Endothelial cell of umbilical vein (primary cell): ENCODE measurements at regions not wholly inside any gene's neighbourhood (a gene's known extent, or its start where the extent isn't known, plus 50 kb on each side); places are given as distances from the start of the nearest gene placed in this dataset.

Experiments
- BruUV-seq: library from RNA; stranded (reverse); fragments of 400-500 nt; replicated peaks from 2 replicates; lab custom pipeline; 2021; lab: Mats Ljungman, UMichigan
- CTCF ChIA-PET: fragments of 300-600, 350-600 bp; sonication (Branson Sonifier 250); formaldehyde crosslinking; loops from one replicate; lab custom pipeline; 2021; ENCODE audit warnings: antibody characterized with exemption, inconsistent platforms; lab: Charles Lee
- POLR2A ChIA-PET: fragments of 300-600, 350-600 bp; sonication (Branson Sonifier 250); formaldehyde crosslinking; loops from one replicate; lab custom pipeline; 2021; ENCODE audit warnings: antibody characterized with exemption, inconsistent platforms; lab: Charles Lee
- DNase-seq: peaks from one replicate; pipeline ENCODE4 v3.0.0-alpha.2; 2011; ENCODE audit warnings: low read depth, low spot score
- FAIRE-seq: peaks from 2 replicates; lab custom pipeline; 2011; peaks lifted over from hg19 to GRCh38; lab: Jason Lieb, UNC
- H2AFZ ChIP-seq: 2 replicates; pipeline ENCODE4 v1.6.0; 2012; ENCODE audit warnings: low read depth, low read length, control low read depth, inconsistent platforms
- H3K27ac ChIP-seq: 2 replicates; pipeline ENCODE4 v1.5.1; 2011; ENCODE audit warnings: low read depth, mild to moderate bottlenecking, control low read depth, low read length, moderate library complexity; ENCODE audit not compliant: insufficient read depth
- H3K27me3 ChIP-seq, 2 experiments: 2 replicates each; pipeline versions ENCODE4 v1.6.0 to v1.6.1; 2011; ENCODE audit warnings: low read length in 2 of 2, mixed read lengths in 1 of 2; ENCODE audit not compliant: control insufficient read depth in 2 of 2, insufficient read depth in 2 of 2
- H3K36me3 ChIP-seq, 2 experiments: 2 replicates in 1 of 2; 3 replicates in 1 of 2; pipeline ENCODE4 v1.5.1; 2011; ENCODE audit warnings: low read length in 2 of 2, mild to moderate bottlenecking in 1 of 2, moderate library complexity in 1 of 2; ENCODE audit not compliant: control insufficient read depth in 2 of 2, insufficient read depth in 2 of 2; ENCODE audit errors: extremely low read depth in 1 of 2
- H3K4me1 ChIP-seq: 3 replicates; pipeline ENCODE4 v1.5.1; 2011; ENCODE audit warnings: mild to moderate bottlenecking, low read length; ENCODE audit not compliant: control insufficient read depth, insufficient read depth; ENCODE audit errors: extremely low read depth
- H3K4me2 ChIP-seq: 2 replicates; pipeline ENCODE4 v1.6.1; 2011; ENCODE audit warnings: low read length, control low read depth, mixed read lengths; ENCODE audit not compliant: insufficient read depth
- H3K4me3 ChIP-seq, 3 experiments: fragments of 200-600 bp in 1 of 3; sonication (generic), shearing (Covaris generic) in 1 of 3; replicated peaks in 1 of 3; 2 replicates each; pipeline ENCODE4 v1.5.1; 2011 to 2016; ENCODE audit warnings: control low read depth in 3 of 3, low read length in 3 of 3, mild to moderate bottlenecking in 2 of 3, inconsistent platforms in 1 of 3, low read depth in 1 of 3, moderate library complexity in 1 of 3; ENCODE audit not compliant: insufficient read depth in 1 of 3
- H3K79me2 ChIP-seq: 2 replicates; pipeline ENCODE4 v1.6.0; 2012; ENCODE audit warnings: low read length, inconsistent platforms; ENCODE audit not compliant: control insufficient read depth, insufficient read depth
- H3K9ac ChIP-seq: replicated peaks from 2 replicates; pipeline ENCODE3; 2011; ENCODE audit warnings: low read length, control low read depth; ENCODE audit not compliant: insufficient read depth; ENCODE audit errors: extremely low read depth
- H3K9me1 ChIP-seq: replicated peaks from 3 replicates; pipeline ENCODE4 v1.6.0; 2011; ENCODE audit warnings: mild to moderate bottlenecking, low read length; ENCODE audit not compliant: control insufficient read depth, insufficient read depth; ENCODE audit errors: extremely low read depth
- H3K9me3 ChIP-seq: replicated peaks from 2 replicates; pipeline ENCODE4 v1.5.1; 2012; ENCODE audit warnings: low read length, inconsistent platforms; ENCODE audit not compliant: control insufficient read depth, insufficient read depth
- H4K20me1 ChIP-seq: replicated peaks from 2 replicates; pipeline ENCODE3; 2011; ENCODE audit warnings: mild to moderate bottlenecking, low read length; ENCODE audit not compliant: control insufficient read depth, insufficient read depth; ENCODE audit errors: extremely low read depth
- CTCF ChIP-seq, 2 donors: IDR thresholded peaks; 1 replicate in 1 of 2; 2 replicates in 1 of 2; pipeline ENCODE4 v1.5.1; 2011; ENCODE audit warnings: low read length in 2 of 2, mild to moderate bottlenecking in 2 of 2, moderate library complexity in 2 of 2, control low read depth in 1 of 2, inconsistent platforms in 1 of 2, low read depth in 1 of 2; ENCODE audit not compliant: insufficient read depth in 1 of 2; ENCODE audit errors: extremely low read depth in 1 of 2
- EZH2 ChIP-seq: IDR thresholded peaks from 2 replicates; pipeline ENCODE4 v1.6.1; 2012; ENCODE audit warnings: borderline replicate concordance, low read depth, mild to moderate bottlenecking, moderate library complexity, low read length, inconsistent platforms; ENCODE audit not compliant: severe bottlenecking
- FOS ChIP-seq: IDR thresholded peaks from 2 replicates; pipeline ENCODE4 v1.6.1; 2011; ENCODE audit warnings: mild to moderate bottlenecking, low read length, moderate library complexity, borderline replicate concordance; ENCODE audit not compliant: insufficient read depth
- GATA2 ChIP-seq: IDR thresholded peaks from 2 replicates; pipeline ENCODE4 v1.7.0; 2011; ENCODE audit warnings: low read depth, mild to moderate bottlenecking, moderate library complexity, mixed read lengths, low read length; ENCODE audit not compliant: insufficient read length, insufficient read depth
- JUN ChIP-seq: IDR thresholded peaks from 2 replicates; pipeline ENCODE4 v1.6.1; 2011; ENCODE audit warnings: borderline replicate concordance, low read depth; ENCODE audit not compliant: insufficient read length, insufficient read depth
- MAX ChIP-seq: IDR thresholded peaks from 2 replicates; pipeline ENCODE4 v1.6.1; 2011; ENCODE audit not compliant: insufficient read depth, insufficient read length
- MYC ChIP-seq: IDR thresholded peaks from one replicate; pipeline ENCODE4 v1.6.1; 2011; ENCODE audit warnings: mild to moderate bottlenecking, low read depth, low read length
- POLR2A ChIP-seq: IDR thresholded peaks from 2 replicates; pipeline ENCODE4 v1.6.1; 2012; ENCODE audit warnings: low read depth, mild to moderate bottlenecking, control low read depth, low read length
- POLR2AphosphoS5 ChIP-seq: IDR thresholded peaks from 2 replicates; pipeline ENCODE4 v1.6.1; 2012; ENCODE audit warnings: low read depth, mild to moderate bottlenecking, control low read depth, low read length, moderate library complexity; ENCODE audit not compliant: insufficient read depth
- dilution Hi-C: fragments of 300-500 bp; cut with MboI; formaldehyde crosslinking; loops from one replicate; pipeline ENCODE4 v1.15.0; 2019; ENCODE audit warnings: low sequenced_read_pairs; ENCODE audit not compliant: extremely low pct_ligation_motif_present
- intact Hi-C: fragments of 100-400 bp; cut with micrococcal nuclease; formaldehyde crosslinking; loops from one replicate; pipeline ENCODE4 v1.10.0; 2022

DNA sequence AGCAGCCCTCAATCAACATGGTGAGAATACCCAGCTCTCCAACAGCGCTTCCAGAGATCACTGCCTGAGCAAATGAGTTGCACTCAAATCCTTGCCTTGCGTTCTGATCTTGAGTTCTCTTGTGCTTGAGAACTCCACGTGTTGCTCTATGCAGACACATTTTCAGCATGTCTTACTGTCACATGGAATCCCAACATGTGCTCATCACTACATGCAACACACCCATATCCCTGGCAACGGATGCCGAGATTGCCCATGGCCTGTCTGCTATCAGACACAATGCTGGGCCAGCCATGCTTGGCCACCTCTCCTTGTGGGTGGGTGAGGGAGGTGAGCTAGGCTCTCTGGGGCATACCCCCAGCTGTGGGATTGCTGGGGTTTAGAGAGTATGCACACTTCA lies 91.9 kb upstream of the LDAH start:
- CTCF ChIA-PET: interaction anchor here (0.7 to 5.1 kb wide), 2 partner anchors 10 to 254 kb away, joined by 3 to 21 read pairs; no protein-coding TSS in a partner anchor

More for the DNA sequence above, 91.9 kb upstream of the LDAH start:
- no TSS peak for BruUV-seq
- H3K9me1 ChIP-seq: no peaks in the 10 kb centered on the region
- DNase-seq (no peak), FAIRE-seq (no peak)
- POLR2A ChIA-PET: no interaction called here
- H3K4me3 ChIP-seq: no peak overlapping the region
- no peaks in the 10 kb centered on the region for H3K27me3 ChIP-seq
- no peaks in the 10 kb centered on the region for H3K79me2 ChIP-seq
- no peak overlapping the region for H3K9ac ChIP-seq
- H3K4me2 ChIP-seq: no peak overlapping the region
- dilution Hi-C loops: no loop called here
- H4K20me1 ChIP-seq: no peaks in the 10 kb centered on the region
- H2AFZ ChIP-seq: no peak overlapping the region
- no peaks in the 10 kb centered on the region for H3K9me3 ChIP-seq
- intact Hi-C loops: loop anchor here (5.0 kb wide), 1 partner anchor 232 kb away; no protein-coding TSS in a partner anchor
- TF ChIP-seq EZH2: no peak
- TF ChIP-seq MAX: no peak
- no peak for TF ChIP-seq FOS
- TF ChIP-seq POLR2AphosphoS5: no peak
- TF ChIP-seq JUN: no peak
- no peak for TF ChIP-seq GATA2
- no peak for TF ChIP-seq POLR2A
- TF ChIP-seq MYC: no peak
- TF ChIP-seq CTCF (IDR thresholded peaks at IDR 0.05; ENCODE audit: extremely low read depth in 1 of 2, insufficient read depth in 1 of 2, low read depth in 1 of 2, low read length in 2 of 2): no peak
- H3K27ac ChIP-seq: no peak overlapping the region
- no peaks in the 10 kb centered on the region for H3K4me1 ChIP-seq
- H3K36me3 ChIP-seq: no peaks in the 10 kb centered on the region
